ENCODE measurements at regions not wholly inside any gene's neighbourhood (a gene's known extent, or its start where the extent isn't known, plus 50 kb on each side); places are given as distances from the start of the nearest gene placed in this dataset.

GRCh38 chr4:159979953-159980352, 877.1 kb downstream of the RAPGEF2 start:
- H3K4me3 ChIP-seq (ENCODE audit: low read depth, low read length), result no peak overlapping the region
- no peak for TF ChIP-seq CTCF (IDR thresholded peaks at IDR 0.05; ENCODE audit: low read depth, low read length)

GRCh38 chr4:159980826-159981468, 878.1 kb downstream of the RAPGEF2 start:
- no peak overlapping the region for H3K4me3 ChIP-seq (ENCODE audit: low read depth, low read length)
- TF ChIP-seq CTCF (IDR thresholded peaks at IDR 0.05; ENCODE audit: low read depth, low read length), result no peak

- no peak for TF ChIP-seq CTCF (IDR thresholded peaks at IDR 0.05; ENCODE audit: low read depth, low read length)
- no peak overlapping the region for H3K4me3 ChIP-seq (ENCODE audit: low read depth, low read length)
These were observed 878.6 kb downstream of the RAPGEF2 start for GRCh38 chr4:159981469-159981856.

- no peak for TF ChIP-seq CTCF (IDR thresholded peaks at IDR 0.05; ENCODE audit: low read depth, low read length)
- no peak overlapping the region for H3K4me3 ChIP-seq (ENCODE audit: low read depth, low read length)
These were observed 880.2 kb downstream of the RAPGEF2 start for GRCh38 chr4:159983082-159983481.

GRCh38 chr4:160009656-160010493, 907.0 kb downstream of the RAPGEF2 start:
- no peak overlapping the region for H3K4me3 ChIP-seq (ENCODE audit: low read depth, low read length)
- TF ChIP-seq CTCF (IDR thresholded peaks at IDR 0.05; ENCODE audit: low read depth, low read length), result no peak

- no peak overlapping the region for H3K4me3 ChIP-seq (ENCODE audit: low read depth, low read length)
- TF ChIP-seq CTCF (IDR thresholded peaks at IDR 0.05; ENCODE audit: low read depth, low read length), result no peak
These were observed 917.1 kb downstream of the RAPGEF2 start for GRCh38 chr4:160019936-160020335.

- no peak overlapping the region for H3K4me3 ChIP-seq (ENCODE audit: low read depth, low read length)
- no peak for TF ChIP-seq CTCF (IDR thresholded peaks at IDR 0.05; ENCODE audit: low read depth, low read length)
These were observed 917.9 kb downstream of the RAPGEF2 start for GRCh38 chr4:160020804-160021203.
